CD4-positive, alpha-beta T cell treated with Interleukin-4 for 1 hour (primary cell): ENCODE measurements at regions not wholly inside any gene's neighbourhood (a gene's known extent, or its start where the extent isn't known, plus 50 kb on each side); places are given as distances from the start of the nearest gene placed in this dataset.

Experiments
- DNase-seq, 2 donors: peaks; one replicate each; pipeline ENCODE4 v3.0.0-alpha.2; 2020 to 2022

DNA sequence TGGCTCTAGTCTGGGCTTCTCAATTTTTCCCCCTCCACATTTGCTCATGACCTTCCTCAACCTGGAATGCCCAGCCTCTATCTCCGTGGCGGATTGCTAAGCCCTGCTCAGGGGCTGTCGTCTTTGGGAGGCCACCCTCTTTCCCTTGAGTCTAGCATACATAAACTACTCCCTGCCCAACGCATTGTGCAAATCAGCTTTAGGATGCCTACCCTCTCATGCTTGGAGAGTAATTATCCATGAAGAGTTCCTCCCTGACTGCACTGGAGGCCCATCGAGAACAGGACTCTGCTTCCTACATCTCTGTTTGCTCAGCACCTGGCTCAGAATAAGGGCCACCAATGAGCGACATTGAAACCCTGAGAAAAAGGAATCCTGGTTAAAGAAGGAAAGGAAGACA is 53.7 kb upstream of the NPAS2 start:
- DNase-seq: no peak

DNA sequence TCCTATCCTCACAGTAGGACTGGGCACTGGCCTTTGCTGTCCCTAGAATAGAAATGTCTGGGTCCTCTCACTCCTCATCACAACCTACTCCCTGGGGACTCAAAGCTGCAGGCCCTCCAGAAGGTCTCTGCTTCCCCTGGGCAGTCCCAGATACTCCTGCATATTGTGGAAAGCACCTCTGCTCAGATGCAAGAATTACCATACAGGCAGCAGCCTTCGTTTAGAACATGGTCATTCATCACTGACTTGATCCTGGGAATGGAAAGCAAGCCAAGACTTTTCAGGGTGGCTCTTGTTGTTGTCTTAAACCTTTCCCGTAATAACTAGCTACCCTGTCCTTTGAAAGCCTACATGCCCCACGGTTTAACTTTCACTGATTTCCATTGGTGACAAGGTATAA is 53.1 kb upstream of the NPAS2 start:
- no peak for DNase-seq

DNA sequence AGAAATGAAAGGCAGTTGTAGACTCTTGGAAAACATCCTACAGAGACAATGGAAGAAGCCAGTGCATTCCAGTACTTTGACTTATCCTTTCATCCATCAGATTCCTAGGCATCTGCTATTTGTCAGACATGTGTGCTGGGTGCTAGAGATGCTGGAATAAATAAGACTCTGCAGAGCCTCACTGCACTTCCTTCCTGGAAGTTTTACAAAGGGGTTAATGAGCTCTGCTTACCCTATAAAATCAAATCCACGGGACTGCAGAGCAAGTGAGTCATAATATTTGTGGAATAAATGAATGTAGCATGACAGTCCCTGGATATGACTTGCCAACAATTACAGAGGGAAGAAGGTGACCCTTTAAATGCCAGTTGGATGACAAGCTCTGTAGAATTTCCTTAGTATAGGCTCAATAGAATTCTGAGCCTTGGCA is 52.7 kb upstream of the NPAS2 start:
- DNase-seq: no peak

DNA sequence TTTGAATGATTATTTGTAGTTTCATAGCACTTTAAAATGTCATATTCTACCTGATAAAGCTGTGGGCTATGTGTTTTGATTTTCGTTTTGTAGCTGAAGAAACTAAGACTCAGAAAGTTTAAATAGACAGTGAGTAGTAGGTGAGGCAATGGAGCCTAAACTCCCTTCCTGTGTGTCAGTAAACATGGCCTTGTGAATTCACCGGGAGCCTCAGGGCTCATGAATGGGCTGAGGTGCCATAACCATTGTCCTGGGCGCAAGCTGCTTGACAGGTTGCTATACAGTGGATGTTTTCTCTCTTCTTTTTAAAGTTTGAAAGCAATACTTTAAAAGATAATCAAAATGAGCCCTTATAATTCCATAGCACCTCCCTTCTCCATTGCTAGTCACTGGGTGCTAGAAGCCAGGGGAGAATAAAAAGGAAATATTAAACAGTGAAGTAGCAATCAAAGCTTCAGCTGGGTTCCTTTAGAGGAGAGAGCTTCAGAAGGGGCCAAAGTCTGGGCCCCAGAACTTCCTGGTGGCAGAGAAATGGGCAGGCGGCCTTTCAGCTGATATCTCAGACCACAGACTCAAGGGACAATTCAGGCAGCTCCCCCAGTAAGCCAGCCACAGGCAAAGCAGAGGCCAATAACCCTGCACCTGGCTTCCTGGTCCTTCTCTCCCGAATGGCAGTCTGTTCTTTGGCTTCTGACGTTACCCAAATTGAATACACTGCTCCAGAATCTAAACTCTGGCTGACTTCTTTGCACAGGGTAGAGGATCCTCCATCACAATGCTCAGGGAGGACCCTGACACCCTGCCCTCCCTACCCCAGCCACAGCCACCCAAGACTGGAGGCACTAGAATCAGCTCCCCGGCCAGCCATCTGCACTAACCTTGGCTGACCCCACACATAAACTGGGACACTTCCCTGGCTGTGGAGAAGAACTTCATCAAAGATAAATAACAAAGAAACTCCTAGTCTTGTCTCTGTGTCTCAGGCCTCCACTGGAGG is 51.8 kb upstream of the NPAS2 start:
- DNase-seq: no peak
